D341Med (cell line): ENCODE measurements at regions not wholly inside any gene's neighbourhood (a gene's known extent, or its start where the extent isn't known, plus 50 kb on each side); places are given as distances from the start of the nearest gene placed in this dataset.

Source experiments
- DNase-seq: peaks from one replicate; pipeline ENCODE4 v3.0.0; 2012; ENCODE audit warnings: low spot score

DNA sequence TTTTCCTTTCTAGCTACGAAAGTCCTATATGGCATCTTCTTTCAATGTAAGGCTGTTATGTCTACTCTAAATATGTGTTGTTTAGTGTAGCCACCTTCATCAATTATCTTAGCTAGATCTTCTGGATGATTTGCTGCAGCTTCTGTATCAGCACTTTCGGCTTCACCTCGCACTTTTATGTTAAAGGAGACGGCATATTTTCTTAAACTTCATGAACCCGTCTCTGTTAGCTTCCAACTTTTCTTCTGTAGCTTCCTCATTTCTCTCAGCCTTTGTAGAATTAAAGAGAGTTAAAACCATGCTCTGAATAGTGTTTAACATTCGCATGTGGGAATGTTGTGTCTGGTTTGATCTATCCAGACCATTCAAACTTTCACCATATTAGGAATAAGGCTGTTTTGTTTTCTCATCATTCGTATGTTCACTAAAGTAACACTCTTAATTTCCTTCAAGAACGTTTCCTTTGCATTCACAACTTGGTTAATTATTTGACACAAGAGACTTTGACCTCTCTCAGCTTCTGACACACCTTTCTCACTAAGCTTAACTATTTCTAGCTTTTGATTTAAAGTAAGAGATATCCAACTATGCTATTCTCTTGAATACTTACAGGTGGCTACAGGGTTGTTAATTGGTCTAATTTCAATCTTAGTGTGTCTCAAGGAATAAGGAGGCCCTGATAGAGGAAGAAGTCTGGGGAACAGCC lies 476.8 kb downstream of the GABRG1 start:
- no peak for DNase-seq

GRCh38 chr4:45640281-45640680 lies 483.6 kb downstream of the GABRG1 start:
- peak; percentile 39 for DNase-seq

DNA sequence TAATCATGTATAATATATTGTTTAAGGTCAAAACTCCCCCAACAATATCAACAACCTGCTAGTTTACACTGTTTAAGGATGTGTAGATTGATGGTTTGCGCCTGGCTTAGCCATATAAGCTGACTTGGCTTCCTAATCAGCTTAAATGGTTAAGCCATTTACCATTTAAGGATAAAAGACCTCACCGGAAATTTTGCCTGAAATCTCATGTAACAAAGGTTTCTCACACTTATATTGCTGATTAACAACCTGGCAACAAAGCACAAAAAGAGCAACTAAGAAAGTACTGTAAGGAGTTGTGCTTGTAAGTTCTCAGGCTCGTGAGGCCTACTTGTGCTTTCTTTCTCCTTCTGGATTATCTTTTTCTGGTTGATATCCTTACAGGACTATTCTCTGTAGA lies 485.2 kb downstream of the GABRG1 start:
- DNase-seq, result peak; percentile 29

DNA sequence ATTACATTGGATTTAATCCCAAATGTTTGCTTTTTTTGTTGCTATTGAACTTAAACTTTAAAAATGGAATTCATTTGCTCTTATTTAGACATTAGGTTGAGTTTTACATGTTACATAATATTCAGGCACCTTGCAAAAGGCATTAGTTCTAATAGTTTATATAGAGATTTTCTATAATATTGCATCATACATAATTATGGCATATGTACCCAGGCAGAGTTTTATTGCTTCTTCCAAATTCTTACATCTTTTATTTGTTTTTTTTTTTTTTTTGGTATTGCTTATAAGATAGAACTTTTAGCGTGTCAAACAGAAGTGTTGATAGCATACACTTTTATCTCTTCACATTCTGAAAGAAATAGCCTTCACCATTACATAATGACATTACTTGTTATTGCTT lies 487.7 kb downstream of the GABRG1 start:
- no peak for DNase-seq

GRCh38 chr4:45629717-45630116 lies 494.1 kb downstream of the GABRG1 start:
- DNase-seq, result no peak

DNA sequence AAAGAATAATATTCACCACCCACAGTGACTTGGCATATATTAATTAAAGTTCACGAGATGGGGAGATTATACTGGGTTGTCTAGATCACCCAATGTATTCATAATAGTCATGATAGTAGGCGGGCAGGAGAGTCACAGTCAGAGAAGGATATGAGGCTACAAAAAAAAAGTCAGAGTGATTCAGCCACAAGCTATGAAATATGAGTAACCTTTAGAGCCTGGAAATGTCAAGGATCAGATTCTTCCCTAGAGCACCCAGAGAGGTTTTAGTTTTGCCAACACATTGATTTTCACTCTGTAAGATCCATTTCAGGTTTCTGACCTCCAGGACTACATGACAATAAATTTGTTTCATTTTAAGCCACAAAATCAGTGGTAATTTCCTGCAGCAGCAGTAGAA lies 501.9 kb downstream of the GABRG1 start:
- DNase-seq, result no peak

GRCh38 chr4:45620808-45621207 lies 503.0 kb downstream of the GABRG1 start:
- no peak for DNase-seq

DNA sequence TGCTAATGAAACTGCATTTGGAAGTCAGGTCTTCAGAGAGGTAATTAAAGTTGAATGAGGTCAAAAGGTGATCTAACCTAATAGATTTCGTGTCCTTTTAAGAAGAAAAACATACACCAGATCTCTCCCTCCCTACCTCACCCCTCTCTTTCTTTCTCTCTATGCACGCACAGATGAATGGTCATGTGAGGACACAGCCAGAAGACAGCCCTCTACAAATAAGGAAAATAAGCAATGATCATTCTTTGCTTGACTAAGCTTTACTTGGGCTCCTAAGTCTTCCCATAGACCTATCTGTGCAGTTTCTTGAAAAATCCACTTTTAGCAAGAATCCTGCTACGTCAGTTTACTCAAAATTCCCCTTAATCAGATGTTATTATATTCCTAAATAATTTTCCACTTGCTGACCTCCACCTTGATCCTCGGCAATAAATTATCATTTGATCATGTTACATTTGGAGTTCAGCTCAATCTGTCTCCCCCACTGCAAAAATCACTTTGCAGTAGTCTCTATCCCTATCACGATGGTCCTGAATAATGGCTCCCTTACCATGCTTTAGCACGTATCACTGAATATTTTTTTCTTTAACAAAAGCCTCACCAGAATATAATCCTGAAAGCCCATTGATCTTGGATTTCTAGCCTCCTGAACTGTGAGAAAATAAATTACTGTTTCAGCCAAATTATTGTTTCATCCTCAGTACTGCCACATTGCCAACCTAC lies 527.3 kb downstream of the GABRG1 start:
- no peak for DNase-seq

GRCh38 chr4:45580334-45580733 lies 543.5 kb downstream of the GABRG1 start:
- no peak for DNase-seq

DNA sequence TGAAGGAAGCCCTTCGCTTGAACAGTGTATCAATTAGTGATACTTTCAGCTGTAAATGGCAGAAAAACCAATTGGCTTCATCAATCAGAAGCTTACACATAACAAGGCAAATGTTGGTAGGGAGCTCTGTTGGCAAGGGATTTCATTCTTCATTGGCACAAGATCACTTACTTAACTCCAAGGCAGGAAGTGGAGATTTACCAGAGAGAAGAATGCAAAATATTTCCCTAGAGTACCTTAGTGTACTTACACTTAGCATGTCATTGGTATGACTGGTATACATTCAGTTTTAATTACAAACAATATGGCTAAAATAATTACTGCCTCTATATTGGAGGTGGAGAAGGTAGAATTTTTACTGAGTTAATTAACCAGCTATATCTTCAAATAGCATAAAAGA lies 545.0 kb downstream of the GABRG1 start:
- DNase-seq, result no peak

- no peak for DNase-seq
Observed at GRCh38 chr4:45576275-45576674, 547.6 kb downstream of the GABRG1 start.

GRCh38 chr4:45569619-45570018 lies 554.2 kb downstream of the GABRG1 start:
- DNase-seq, result no peak

GRCh38 chr4:45568694-45569093 lies 555.2 kb downstream of the GABRG1 start:
- no peak for DNase-seq

GRCh38 chr4:45566896-45567603 lies 556.8 kb downstream of the GABRG1 start:
- DNase-seq, result no peak

GRCh38 chr4:45554423-45554822 lies 569.4 kb downstream of the GABRG1 start:
- DNase-seq, result no peak

DNA sequence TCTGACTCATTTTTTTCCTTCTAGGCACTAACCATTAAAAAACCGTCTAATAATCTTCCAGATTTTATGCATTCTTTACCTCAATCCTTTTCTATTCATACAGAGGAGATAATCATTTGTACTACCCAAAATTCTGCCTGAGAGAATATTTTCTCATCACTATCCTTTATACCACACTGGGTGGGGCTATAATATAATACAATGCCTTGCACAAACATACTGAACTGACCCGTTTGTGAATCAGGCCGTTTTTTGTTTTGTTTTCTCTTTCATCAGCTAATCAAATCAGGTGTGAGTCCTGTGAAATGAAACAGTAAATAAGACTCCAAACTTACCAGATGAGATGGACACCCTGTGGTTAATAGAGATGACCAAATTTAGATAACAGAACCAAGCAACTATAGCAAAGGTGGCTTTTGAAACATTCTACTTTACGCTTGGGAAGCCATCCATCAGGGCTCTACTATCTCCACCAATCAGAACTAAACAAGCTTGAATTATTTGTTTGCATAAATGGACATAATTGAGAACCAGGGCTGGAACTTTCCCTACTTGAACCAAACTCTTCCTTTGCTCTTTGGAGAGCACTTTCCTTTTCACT lies 573.0 kb downstream of the GABRG1 start:
- no peak for DNase-seq

- no peak for DNase-seq
Observed at GRCh38 chr4:45539142-45539814, 584.6 kb downstream of the GABRG1 start.

DNA sequence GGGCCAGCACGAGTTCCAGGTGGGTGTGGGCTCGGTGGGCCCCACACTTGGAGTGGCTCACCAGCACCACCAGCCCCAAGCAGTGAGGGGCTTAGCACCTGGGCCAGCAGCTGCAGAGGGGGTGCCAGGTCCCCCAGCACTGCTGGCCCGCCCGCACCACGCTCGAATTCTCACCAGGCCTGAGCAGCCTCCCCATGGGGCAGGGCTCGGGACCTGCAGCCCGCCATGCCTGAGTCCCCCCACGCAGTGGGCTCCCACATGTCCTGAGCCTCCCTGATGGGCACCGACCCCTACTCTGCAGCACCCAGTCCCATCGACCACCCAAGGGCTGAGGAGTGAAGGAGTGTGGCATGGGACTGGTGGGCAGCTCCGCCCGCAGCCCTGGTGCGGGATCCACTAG lies 593.4 kb downstream of the GABRG1 start:
- DNase-seq, result no peak

DNA sequence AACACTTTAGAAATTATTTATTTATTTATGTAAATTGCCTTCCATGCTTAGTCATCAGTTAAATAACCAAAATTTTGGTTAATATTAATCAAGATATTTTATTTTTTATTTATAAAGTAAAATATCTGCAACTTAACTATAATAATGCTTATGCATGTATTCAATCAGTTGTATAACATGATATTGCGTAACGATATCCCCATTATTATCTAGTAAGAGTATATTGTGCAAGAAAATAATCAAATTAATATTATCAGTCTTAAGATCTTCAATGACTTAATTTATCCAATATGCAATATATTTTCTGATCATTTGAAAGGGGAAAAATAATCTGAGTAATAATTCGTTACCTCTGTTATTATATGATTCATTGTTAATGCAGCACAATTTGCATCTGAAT lies 596.7 kb downstream of the GABRG1 start:
- DNase-seq, result no peak

- DNase-seq, result no peak
Observed at GRCh38 chr4:45518832-45519231, 605.0 kb downstream of the GABRG1 start.

- no peak for DNase-seq
Observed at GRCh38 chr4:45502471-45502870, 621.4 kb downstream of the GABRG1 start.

DNA sequence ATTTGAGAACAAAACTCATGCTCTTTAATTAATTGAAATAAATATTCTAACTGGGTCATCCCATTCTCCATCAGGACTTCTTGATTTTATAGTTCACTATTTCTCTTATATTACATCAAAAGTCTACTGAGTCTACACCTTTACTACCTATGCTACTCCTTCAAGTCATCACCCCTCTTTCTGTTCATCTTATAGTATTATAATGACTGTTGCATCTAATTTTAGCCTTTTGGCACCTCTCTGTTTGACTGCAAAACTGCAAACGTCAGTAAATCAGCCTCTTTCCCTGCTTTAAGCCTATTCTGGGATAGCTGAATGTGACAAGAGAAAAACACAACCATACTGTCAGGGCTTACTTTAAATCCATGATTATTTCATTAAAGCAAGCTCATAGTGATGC lies 639.1 kb downstream of the GABRG1 start:
- no peak for DNase-seq
